ENCODE measurements at regions not wholly inside any gene's neighbourhood (a gene's known extent, or its start where the extent isn't known, plus 50 kb on each side); places are given as distances from the start of the nearest gene placed in this dataset.

- TF ChIP-seq CTCF (IDR thresholded peaks at IDR 0.05; ENCODE audit: low read length) (no peak), EZH2 (optimal IDR thresholded peaks at IDR 0.05; ENCODE audit: low read depth, low read length) (no peak)
These were observed 589.2 kb downstream of the BRD1 start for GRCh38 chr22:49238181-49239141.

All from MM.1S (cell line).